Activated B cell treated with CpG ODN at 0.5 μM for 24 hours (primary cell): ENCODE measurements at regions not wholly inside any gene's neighbourhood (a gene's known extent, or its start where the extent isn't known, plus 50 kb on each side); places are given as distances from the start of the nearest gene placed in this dataset.
"Not testable (repeated sequence)": the region's sequence is repeated elsewhere in the genome, so short reads cannot be mapped to it uniquely, and the experiment has no call there.

Experiments used
- ATAC-seq: fragments of 200-7000 bp; cut with Tn5 transposase; one replicate; pipeline ENCODE4 v1.10.0; 2021; ENCODE audit warnings: low read depth, mild to moderate bottlenecking, moderate library complexity
- CTCF ChIA-PET: fragments of 350-600 bp; sonication (Branson Sonifier 250); formaldehyde crosslinking; loops from one replicate; lab custom pipeline; 2021; ENCODE audit warnings: antibody characterized with exemption; lab: Charles Lee
- POLR2A ChIA-PET: fragments of 350-600 bp; sonication (Branson Sonifier 250); formaldehyde crosslinking; loops from one replicate; lab custom pipeline; 2021; ENCODE audit warnings: antibody characterized with exemption; lab: Charles Lee
- DNase-seq: peaks from one replicate; pipeline ENCODE4 v3.0.0; 2022
- H3K27ac Mint-ChIP-seq: one replicate; pipeline ENCODE4 v1.8.0; 2020; ENCODE audit warnings: mixed read lengths
- H3K27me3 Mint-ChIP-seq: one replicate; pipeline ENCODE4 v1.8.0; 2021; ENCODE audit warnings: mixed read lengths
- H3K36me3 Mint-ChIP-seq: one replicate; pipeline ENCODE4 v1.8.0; 2021; ENCODE audit warnings: low read depth, mixed read lengths
- H3K4me1 Mint-ChIP-seq: one replicate; pipeline ENCODE4 v1.8.0; 2021; ENCODE audit warnings: mixed read lengths
- H3K4me3 Mint-ChIP-seq: one replicate; pipeline ENCODE4 v1.8.0; 2020; ENCODE audit warnings: mild to moderate bottlenecking, mixed read lengths
- H3K9me3 Mint-ChIP-seq: one replicate; pipeline ENCODE4 v1.8.0; 2020; ENCODE audit warnings: mixed read lengths
- CTCF ChIP-seq: fragments of 200-600 bp; IDR thresholded peaks from one replicate; pipeline ENCODE4 v1.8.0; 2022; ENCODE audit warnings: antibody characterized with exemption, mild to moderate bottlenecking
- intact Hi-C: fragments of 100-400 bp; cut with micrococcal nuclease; formaldehyde crosslinking; loops from one replicate; pipeline ENCODE4 v1.15.1; 2024

GRCh38 chr4:11650801-11651596 lies 222.3 kb upstream of the HS3ST1 start:
- no peaks in the 10 kb centered on the region for H3K9me3 Mint-ChIP-seq
- H3K4me3 Mint-ChIP-seq, result no peak overlapping the region
- POLR2A ChIA-PET, result no interaction called here
- CTCF ChIA-PET, result no interaction called here
- H3K36me3 Mint-ChIP-seq, result no peaks in the 10 kb centered on the region
- DNase-seq, result no peak
- H3K27ac Mint-ChIP-seq, result no peak overlapping the region
- H3K27me3 Mint-ChIP-seq, result no peaks in the 10 kb centered on the region
- no peak for ATAC-seq
- TF ChIP-seq CTCF, result no peak
- intact Hi-C loops, result no loop called here
- H3K4me1 Mint-ChIP-seq, result no peaks in the 10 kb centered on the region

DNA sequence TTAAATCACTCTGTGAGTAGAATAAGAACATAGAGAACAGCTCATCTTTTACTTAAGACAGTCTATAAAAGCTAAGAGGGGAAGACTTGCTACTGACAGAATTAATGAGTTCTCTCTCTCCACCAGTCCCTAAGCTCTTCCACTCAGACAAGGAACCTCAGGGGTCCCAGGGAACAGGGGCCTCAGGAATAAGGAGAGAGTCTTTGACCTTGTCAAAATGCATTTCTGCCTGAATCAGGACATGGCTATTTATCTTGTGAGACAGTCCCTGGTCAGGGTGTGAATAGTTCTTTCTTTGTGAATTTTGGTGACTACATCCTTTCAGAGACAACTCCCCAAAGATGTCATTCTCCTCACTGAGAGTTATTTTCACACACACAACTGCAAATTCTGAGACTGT lies 218.7 kb upstream of the HS3ST1 start:
- H3K36me3 Mint-ChIP-seq, result no peaks in the 10 kb centered on the region
- no peak overlapping the region for H3K4me3 Mint-ChIP-seq
- no peak for DNase-seq
- peaks cover 10% of the 10 kb centered on the region for H3K9me3 Mint-ChIP-seq
- ATAC-seq, result no peak
- TF ChIP-seq CTCF, result no peak
- H3K27me3 Mint-ChIP-seq, result peaks cover 5% of the 10 kb centered on the region
- CTCF ChIA-PET, result no interaction called here
- H3K27ac Mint-ChIP-seq, result no peak overlapping the region
- intact Hi-C loops, result no loop called here
- no peaks in the 10 kb centered on the region for H3K4me1 Mint-ChIP-seq
- POLR2A ChIA-PET, result no interaction called here

GRCh38 chr4:11643081-11643480 lies 214.4 kb upstream of the HS3ST1 start:
- CTCF ChIA-PET, POLR2A ChIA-PET: not testable (repeated sequence)

GRCh38 chr4:11640584-11640983 lies 211.9 kb upstream of the HS3ST1 start:
- POLR2A ChIA-PET, result no interaction called here
- Mint-ChIP-seq H3K9me3 (peaks cover 16% of the 10 kb centered on the region), H3K4me3 (no peak overlapping the region), H3K27me3 (peaks cover 5% of the 10 kb centered on the region), H3K4me1 (no peaks in the 10 kb centered on the region), H3K27ac (no peak overlapping the region), H3K36me3 (no peaks in the 10 kb centered on the region)
- intact Hi-C loops, result no loop called here
- CTCF ChIA-PET, result no interaction called here
- no peak for DNase-seq
- TF ChIP-seq CTCF, result no peak
- no peak for ATAC-seq

More at GRCh38 chr4:11643081-11643480, 214.4 kb upstream of the HS3ST1 start:
- H3K36me3 Mint-ChIP-seq, H3K27ac Mint-ChIP-seq, intact Hi-C loops, ATAC-seq, H3K27me3 Mint-ChIP-seq, DNase-seq, H3K4me3 Mint-ChIP-seq, H3K4me1 Mint-ChIP-seq: not testable (repeated sequence)
- peaks cover 16% of the 10 kb centered on the region for H3K9me3 Mint-ChIP-seq

- no peak overlapping the region for H3K27ac Mint-ChIP-seq
- H3K9me3 Mint-ChIP-seq, result peaks cover 6% of the 10 kb centered on the region
- ATAC-seq, result no peak
- ChIA-PET CTCF (no interaction called here), POLR2A (no interaction called here)
- H3K4me1 Mint-ChIP-seq, result no peaks in the 10 kb centered on the region
- no peak for DNase-seq
- no peaks in the 10 kb centered on the region for H3K36me3 Mint-ChIP-seq
- intact Hi-C loops, result no loop called here
- no peaks in the 10 kb centered on the region for H3K27me3 Mint-ChIP-seq
- no peak overlapping the region for H3K4me3 Mint-ChIP-seq
- no peak for TF ChIP-seq CTCF
Observed at GRCh38 chr4:11636551-11636950, 207.9 kb upstream of the HS3ST1 start.
